HL-60 (cell line): ENCODE measurements at regions not wholly inside any gene's neighbourhood (a gene's known extent, or its start where the extent isn't known, plus 50 kb on each side); places are given as distances from the start of the nearest gene placed in this dataset.

ENCODE experiments used
- DNase-seq, 2 experiments: peaks; one replicate each; pipeline ENCODE4 v3.0.0-alpha.2; 2010 to 2020; ENCODE audit warnings: low read depth in 1 of 2, low spot score in 1 of 2
- H3K27ac ChIP-seq: fragments of 250-450 bp; sonication (Bioruptor Pico); replicated peaks from 2 replicates; pipeline ENCODE4 v1.5.1; 2020; ENCODE audit warnings: mild to moderate bottlenecking, moderate library complexity
- H3K27me3 ChIP-seq: fragments of 250-450 bp; sonication (Bioruptor Pico); 2 replicates; pipeline ENCODE4 v1.5.1; 2021; ENCODE audit warnings: mild to moderate bottlenecking, moderate library complexity; ENCODE audit not compliant: insufficient read depth, poor library complexity, severe bottlenecking
- H3K4me3 ChIP-seq: replicated peaks from 2 replicates; pipeline ENCODE4 v1.5.1; 2011; ENCODE audit warnings: mild to moderate bottlenecking, control low read depth, low read length; ENCODE audit not compliant: insufficient read depth
- GABPA ChIP-seq: IDR thresholded peaks from 2 replicates; pipeline ENCODE4 v1.6.1; 2012; ENCODE audit warnings: low read depth
- POLR2AphosphoS5 ChIP-seq: IDR thresholded peaks from 2 replicates; pipeline ENCODE4 v1.6.1; 2012; ENCODE audit warnings: low read depth
- SPI1 ChIP-seq: IDR thresholded peaks from 2 replicates; pipeline ENCODE4 v1.6.1; 2012; ENCODE audit warnings: low read depth, mild to moderate bottlenecking, borderline replicate concordance
- TF ChIP-seq, protein P1 (sequence below): IDR thresholded peaks from 2 replicates; pipeline ENCODE4 v1.6.1; 2012; ENCODE audit warnings: low read depth; ENCODE audit not compliant: insufficient replicate concordance
- TF ChIP-seq, protein P2 (sequence below): IDR thresholded peaks from one replicate; pipeline ENCODE4 v1.5.1; 2011; ENCODE audit warnings: low read length, control low read depth, inconsistent platforms; ENCODE audit not compliant: insufficient read depth

DNA sequence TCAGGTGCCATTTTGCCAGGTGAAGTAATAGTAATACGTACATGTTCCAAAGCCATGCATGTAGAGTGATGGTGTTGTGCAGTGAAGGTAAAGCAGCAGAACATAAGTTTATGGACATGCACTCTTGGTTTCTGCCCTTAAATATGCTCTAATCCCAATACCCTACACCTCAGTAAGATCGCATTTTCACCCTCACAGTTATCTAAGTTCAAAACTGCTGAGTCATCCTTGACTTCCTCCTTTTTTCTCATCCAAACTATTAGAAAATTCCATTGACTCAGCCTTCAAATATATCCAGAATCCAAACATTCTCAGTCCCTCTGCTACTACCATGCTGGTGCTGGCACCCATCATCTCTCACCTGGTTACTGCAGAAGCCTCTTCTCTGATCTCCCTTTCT lies 652.9 kb upstream of the IGFBP7 start:
- Histone ChIP-seq H3K27me3 (no peaks in the 10 kb centered on the region), H3K4me3 (no peak overlapping the region), H3K27ac (no peak overlapping the region)
- DNase-seq, result no peak
- TF ChIP-seq POLR2AphosphoS5 (no peak), GABPA (no peak), SPI1 (no peak)
- TF ChIP-seq, protein P1, sequence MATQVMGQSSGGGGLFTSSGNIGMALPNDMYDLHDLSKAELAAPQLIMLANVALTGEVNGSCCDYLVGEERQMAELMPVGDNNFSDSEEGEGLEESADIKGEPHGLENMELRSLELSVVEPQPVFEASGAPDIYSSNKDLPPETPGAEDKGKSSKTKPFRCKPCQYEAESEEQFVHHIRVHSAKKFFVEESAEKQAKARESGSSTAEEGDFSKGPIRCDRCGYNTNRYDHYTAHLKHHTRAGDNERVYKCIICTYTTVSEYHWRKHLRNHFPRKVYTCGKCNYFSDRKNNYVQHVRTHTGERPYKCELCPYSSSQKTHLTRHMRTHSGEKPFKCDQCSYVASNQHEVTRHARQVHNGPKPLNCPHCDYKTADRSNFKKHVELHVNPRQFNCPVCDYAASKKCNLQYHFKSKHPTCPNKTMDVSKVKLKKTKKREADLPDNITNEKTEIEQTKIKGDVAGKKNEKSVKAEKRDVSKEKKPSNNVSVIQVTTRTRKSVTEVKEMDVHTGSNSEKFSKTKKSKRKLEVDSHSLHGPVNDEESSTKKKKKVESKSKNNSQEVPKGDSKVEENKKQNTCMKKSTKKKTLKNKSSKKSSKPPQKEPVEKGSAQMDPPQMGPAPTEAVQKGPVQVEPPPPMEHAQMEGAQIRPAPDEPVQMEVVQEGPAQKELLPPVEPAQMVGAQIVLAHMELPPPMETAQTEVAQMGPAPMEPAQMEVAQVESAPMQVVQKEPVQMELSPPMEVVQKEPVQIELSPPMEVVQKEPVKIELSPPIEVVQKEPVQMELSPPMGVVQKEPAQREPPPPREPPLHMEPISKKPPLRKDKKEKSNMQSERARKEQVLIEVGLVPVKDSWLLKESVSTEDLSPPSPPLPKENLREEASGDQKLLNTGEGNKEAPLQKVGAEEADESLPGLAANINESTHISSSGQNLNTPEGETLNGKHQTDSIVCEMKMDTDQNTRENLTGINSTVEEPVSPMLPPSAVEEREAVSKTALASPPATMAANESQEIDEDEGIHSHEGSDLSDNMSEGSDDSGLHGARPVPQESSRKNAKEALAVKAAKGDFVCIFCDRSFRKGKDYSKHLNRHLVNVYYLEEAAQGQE, result no peak
- TF ChIP-seq, protein P2, sequence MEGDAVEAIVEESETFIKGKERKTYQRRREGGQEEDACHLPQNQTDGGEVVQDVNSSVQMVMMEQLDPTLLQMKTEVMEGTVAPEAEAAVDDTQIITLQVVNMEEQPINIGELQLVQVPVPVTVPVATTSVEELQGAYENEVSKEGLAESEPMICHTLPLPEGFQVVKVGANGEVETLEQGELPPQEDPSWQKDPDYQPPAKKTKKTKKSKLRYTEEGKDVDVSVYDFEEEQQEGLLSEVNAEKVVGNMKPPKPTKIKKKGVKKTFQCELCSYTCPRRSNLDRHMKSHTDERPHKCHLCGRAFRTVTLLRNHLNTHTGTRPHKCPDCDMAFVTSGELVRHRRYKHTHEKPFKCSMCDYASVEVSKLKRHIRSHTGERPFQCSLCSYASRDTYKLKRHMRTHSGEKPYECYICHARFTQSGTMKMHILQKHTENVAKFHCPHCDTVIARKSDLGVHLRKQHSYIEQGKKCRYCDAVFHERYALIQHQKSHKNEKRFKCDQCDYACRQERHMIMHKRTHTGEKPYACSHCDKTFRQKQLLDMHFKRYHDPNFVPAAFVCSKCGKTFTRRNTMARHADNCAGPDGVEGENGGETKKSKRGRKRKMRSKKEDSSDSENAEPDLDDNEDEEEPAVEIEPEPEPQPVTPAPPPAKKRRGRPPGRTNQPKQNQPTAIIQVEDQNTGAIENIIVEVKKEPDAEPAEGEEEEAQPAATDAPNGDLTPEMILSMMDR, result no peak

DNA sequence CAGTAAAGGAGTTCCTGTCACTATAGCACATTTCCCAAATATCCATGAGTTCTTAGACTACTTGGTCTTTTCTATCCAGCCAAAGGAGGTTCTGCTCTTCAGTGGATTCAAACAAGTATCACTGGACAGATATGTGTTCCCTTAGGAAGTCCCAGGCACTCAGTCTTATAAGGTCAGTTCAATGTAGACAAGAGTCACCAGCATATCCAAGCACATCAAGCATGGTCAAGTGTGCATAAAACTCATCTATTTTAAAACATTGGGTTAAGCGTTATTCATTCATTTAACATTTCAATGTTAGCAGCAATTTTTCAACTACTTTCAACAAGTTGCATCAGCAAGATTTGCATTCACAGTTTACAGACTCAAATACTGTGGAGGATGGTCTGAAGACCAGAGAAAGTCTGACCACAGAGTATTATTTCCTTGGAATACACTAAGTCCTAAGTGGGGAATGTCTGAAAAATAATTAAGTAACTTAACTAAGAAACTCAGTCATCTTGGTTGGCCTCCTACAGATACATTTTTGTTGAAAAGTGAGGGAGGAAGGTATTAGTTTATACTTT lies 630.5 kb upstream of the IGFBP7 start:
- Histone ChIP-seq H3K27ac (no peak overlapping the region), H3K4me3 (no peak overlapping the region), H3K27me3 (no peaks in the 10 kb centered on the region)
- no peak for DNase-seq
- no peak for TF ChIP-seq POLR2AphosphoS5
- no peak for TF ChIP-seq GABPA
- TF ChIP-seq, protein P2, result no peak
- TF ChIP-seq, protein P1, result no peak
- TF ChIP-seq SPI1, result no peak

DNA sequence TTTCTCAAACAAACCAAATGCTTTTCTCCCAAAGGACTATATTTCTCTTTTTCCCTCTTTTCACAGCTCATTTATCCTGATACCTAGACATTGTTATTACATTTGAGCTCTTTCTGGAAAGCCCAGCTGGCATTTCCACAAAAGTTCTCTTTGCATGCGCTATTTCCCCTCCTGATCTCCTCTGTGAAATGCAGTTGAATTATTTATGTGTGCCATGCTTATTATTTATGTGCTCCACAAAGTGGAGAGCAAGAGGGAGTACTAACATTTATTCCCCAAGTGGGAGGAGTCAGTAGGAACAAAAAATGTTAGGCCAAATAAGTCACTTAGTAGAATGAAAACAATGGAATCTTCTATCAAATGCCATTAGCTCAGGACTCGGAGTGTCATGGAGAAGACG lies 626.6 kb upstream of the IGFBP7 start:
- Histone ChIP-seq H3K27me3 (no peaks in the 10 kb centered on the region), H3K4me3 (no peak overlapping the region), H3K27ac (no peak overlapping the region)
- TF ChIP-seq SPI1, result no peak
- TF ChIP-seq, protein P1, result no peak
- no peak for TF ChIP-seq GABPA
- no peak for TF ChIP-seq POLR2AphosphoS5
- TF ChIP-seq, protein P2, result no peak
- no peak for DNase-seq
